ENCODE measurements at regions not wholly inside any gene's neighbourhood (a gene's known extent, or its start where the extent isn't known, plus 50 kb on each side); places are given as distances from the start of the nearest gene placed in this dataset.

GRCh38 chr2:75317316-75317715 lies 118.0 kb upstream of the TACR1 start:
- intact Hi-C loops (cut with DNase I), result no loop called here
- no peak for DNase-seq
- Histone ChIP-seq H3K27me3 (no peaks in the 10 kb centered on the region), H3K9me3 (replicated peaks in 1 of 3) (no peaks in the 10 kb centered on the region), H3K4me3 (no peak overlapping the region), H3K36me3 (replicated peaks in 1 of 2) (no peaks in the 10 kb centered on the region), H3K4me1 (replicated peaks in 1 of 2) (no peaks in the 10 kb centered on the region), H3K27ac (no peak overlapping the region)
- TF ChIP-seq POLR2A (IDR thresholded peaks at IDR 0.05), result no peak
- TF ChIP-seq CTCF (IDR thresholded peaks at IDR 0.05), result no peak
- 52 to 67% (median 64%) methylated on average over 2 of the region's 2 CpGs for WGBS, 4 donors

GRCh38 chr2:75315436-75315835 lies 116.1 kb upstream of the TACR1 start:
- TF ChIP-seq POLR2A (IDR thresholded peaks at IDR 0.05), result no peak
- no peak for TF ChIP-seq CTCF (IDR thresholded peaks at IDR 0.05)
- Histone ChIP-seq H3K4me3 (no peak overlapping the region), H3K9me3 (replicated peaks in 1 of 3) (no peaks in the 10 kb centered on the region), H3K27ac (no peak overlapping the region), H3K36me3 (replicated peaks in 1 of 2) (no peaks in the 10 kb centered on the region), H3K4me1 (replicated peaks in 1 of 2) (no peaks in the 10 kb centered on the region), H3K27me3 (no peaks in the 10 kb centered on the region)
- no peak for DNase-seq
- intact Hi-C loops (cut with DNase I), result no loop called here
- 63 to 84% (median 69%) methylated on average over 3 of the region's 3 CpGs for WGBS, 4 donors

DNA sequence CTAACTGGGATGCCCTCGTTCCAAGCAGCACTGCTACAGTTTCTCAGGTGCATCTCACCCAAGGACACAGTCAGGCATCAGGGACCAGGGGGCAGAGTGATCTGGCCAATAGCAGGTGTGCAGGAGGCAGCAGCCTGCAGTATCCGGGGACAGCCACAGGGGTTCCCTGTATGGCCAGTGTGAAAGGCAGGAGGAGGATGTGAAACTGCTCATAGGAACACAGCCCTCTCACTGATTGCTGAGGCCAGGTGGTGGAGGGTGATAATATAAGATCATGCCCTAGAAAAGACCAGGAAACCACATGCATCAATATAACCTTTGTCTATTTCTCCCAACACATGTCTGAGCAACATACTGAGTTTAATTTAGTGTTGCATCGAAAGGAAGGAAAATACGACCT lies 112.7 kb upstream of the TACR1 start:
- H3K4me3 ChIP-seq, result no peak overlapping the region
- H3K27me3 ChIP-seq, result no peaks in the 10 kb centered on the region
- H3K36me3 ChIP-seq (replicated peaks in 1 of 2), result no peaks in the 10 kb centered on the region
- no peak for DNase-seq
- TF ChIP-seq CTCF (IDR thresholded peaks at IDR 0.05), result no peak
- no peak for TF ChIP-seq POLR2A (IDR thresholded peaks at IDR 0.05)
- intact Hi-C loops (cut with DNase I), result no loop called here
- no peaks in the 10 kb centered on the region for H3K4me1 ChIP-seq (replicated peaks in 1 of 2)
- WGBS, 4 donors, result 57 to 67% (median 62%) methylated on average over 4 of the region's 4 CpGs
- H3K27ac ChIP-seq, result no peak overlapping the region
- no peaks in the 10 kb centered on the region for H3K9me3 ChIP-seq (replicated peaks in 1 of 3)

- intact Hi-C loops (cut with DNase I), result no loop called here
- no peak overlapping the region for H3K4me3 ChIP-seq
- H3K9me3 ChIP-seq (replicated peaks in 1 of 3), result no peaks in the 10 kb centered on the region
- H3K36me3 ChIP-seq (replicated peaks in 1 of 2), result no peaks in the 10 kb centered on the region
- no peaks in the 10 kb centered on the region for H3K27me3 ChIP-seq
- WGBS, 4 donors, result 58 to 73% (median 62%) methylated on average over 3 of the region's 3 CpGs
- TF ChIP-seq POLR2A (IDR thresholded peaks at IDR 0.05) (no peak), CTCF (IDR thresholded peaks at IDR 0.05) (no peak)
- no peak overlapping the region for H3K27ac ChIP-seq
- no peaks in the 10 kb centered on the region for H3K4me1 ChIP-seq (replicated peaks in 1 of 2)
- DNase-seq, result no peak
These were observed 112.2 kb upstream of the TACR1 start for GRCh38 chr2:75311521-75311920.
